Fibroblast of skin of left biceps (primary cell): ENCODE measurements at regions not wholly inside any gene's neighbourhood (a gene's known extent, or its start where the extent isn't known, plus 50 kb on each side); places are given as distances from the start of the nearest gene placed in this dataset.
"Not testable (repeated sequence)": the region's sequence is repeated elsewhere in the genome, so short reads cannot be mapped to it uniquely, and the experiment has no call there.

Experiments used
- DNase-seq, 2 experiments: peaks; one replicate each; pipeline ENCODE4 v3.0.0-alpha.2; 2013; ENCODE audit warnings: low read depth in 2 of 2

DNA sequence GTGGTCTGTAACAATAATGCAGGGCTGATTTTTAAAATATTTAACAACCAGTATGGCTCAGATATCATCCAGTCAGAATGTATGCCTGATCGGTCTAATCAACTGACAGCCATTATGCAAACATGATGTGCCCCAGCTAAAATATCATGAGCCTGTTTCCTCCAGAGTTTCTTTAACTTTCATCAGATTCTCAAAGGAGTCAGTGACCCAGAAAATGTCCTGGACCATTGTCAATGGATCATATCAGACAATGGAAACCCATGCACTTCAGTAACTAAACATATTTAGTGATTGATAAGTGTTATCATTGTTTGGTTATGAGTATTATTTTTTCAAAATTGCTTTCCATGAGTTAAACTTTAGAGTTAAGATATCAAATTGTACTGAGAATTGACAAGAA, 173.5 kb downstream of the LMBRD1 start:
- no peak for DNase-seq

DNA sequence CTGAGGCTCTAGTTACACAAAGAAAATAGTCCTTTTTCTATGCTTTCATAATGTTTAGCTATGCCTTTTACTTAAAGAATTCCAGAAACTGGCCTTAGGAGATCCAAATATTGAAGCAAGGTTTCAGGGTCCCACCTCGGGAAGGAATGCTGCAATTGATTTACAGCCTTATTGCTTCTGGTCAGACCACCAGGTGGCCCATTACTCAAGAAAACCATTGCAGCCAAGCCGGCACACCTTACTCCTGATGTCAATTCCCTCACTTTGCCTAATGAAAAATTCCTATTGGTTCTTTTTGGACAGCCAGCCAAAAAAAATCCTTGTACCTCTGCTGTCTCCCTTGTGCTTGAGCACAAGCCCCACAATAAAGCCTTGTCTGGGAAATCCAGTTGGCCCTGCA, 173.9 kb downstream of the LMBRD1 start:
- DNase-seq: no peak

- DNase-seq: no peak
Measured at GRCh38 chr6:69622230-69622629, 174.6 kb downstream of the LMBRD1 start.

- no peak for DNase-seq
Measured at GRCh38 chr6:69617163-69617562, 179.6 kb downstream of the LMBRD1 start.

GRCh38 chr6:69609836-69610472, 186.9 kb downstream of the LMBRD1 start:
- DNase-seq: no peak

GRCh38 chr6:69601132-69601531, 195.7 kb downstream of the LMBRD1 start:
- DNase-seq: no peak

DNA sequence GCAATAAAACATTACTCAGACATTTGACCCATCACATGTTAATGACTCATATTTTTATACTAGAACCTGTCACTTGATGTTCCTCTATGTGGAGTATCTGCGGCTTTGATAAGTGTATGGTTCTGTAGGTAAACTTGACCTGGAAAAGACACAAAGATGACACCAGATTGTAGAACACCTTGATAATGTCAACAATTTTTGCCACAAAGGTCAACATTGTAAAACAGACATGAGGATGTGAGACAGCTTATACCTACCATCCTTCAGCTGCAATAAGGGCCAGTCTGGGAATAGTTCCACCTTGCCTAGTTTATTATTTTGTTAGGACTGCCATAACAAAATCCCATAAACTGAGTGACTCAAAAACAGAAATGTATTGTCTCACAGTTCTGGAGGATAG, 202.4 kb downstream of the LMBRD1 start:
- DNase-seq: no peak

DNA sequence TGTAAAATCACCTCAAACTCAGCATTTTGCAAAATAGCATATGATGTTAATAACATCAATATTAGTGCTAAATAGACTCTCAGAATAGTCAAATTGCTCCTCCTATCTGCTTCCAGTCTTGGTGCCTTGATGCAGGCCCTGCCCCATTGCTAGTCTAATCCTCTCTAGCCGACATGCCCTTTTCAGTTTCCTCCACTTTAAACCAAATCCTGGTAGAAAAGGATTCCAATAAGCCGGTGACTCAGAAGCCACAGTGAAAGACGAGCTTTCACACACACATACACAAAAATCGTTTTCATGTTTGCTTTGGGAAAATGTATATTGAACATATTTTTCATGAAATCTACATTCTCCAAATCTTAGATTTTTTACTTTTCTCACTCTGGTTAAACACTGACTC, 203.1 kb downstream of the LMBRD1 start:
- DNase-seq: no peak

DNA sequence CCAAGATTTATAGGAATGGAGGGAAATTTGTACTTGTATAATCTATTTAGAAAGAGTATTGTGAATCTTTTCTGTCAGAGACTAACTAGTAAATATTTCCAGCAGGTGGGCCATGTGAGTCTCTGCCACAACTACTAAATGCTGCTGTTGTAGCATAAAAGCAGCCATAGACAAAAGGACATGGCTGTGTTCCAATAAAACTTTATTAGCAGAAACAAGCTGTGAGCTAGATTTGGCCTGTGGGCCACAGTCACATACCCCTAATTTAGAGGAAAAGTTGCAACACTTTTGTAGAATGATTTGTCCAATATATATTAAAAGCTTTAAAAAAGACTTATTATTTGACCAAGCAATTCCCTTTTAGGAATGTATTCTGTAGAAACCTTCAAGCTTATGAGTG, 207.2 kb downstream of the LMBRD1 start:
- DNase-seq: no peak

DNA sequence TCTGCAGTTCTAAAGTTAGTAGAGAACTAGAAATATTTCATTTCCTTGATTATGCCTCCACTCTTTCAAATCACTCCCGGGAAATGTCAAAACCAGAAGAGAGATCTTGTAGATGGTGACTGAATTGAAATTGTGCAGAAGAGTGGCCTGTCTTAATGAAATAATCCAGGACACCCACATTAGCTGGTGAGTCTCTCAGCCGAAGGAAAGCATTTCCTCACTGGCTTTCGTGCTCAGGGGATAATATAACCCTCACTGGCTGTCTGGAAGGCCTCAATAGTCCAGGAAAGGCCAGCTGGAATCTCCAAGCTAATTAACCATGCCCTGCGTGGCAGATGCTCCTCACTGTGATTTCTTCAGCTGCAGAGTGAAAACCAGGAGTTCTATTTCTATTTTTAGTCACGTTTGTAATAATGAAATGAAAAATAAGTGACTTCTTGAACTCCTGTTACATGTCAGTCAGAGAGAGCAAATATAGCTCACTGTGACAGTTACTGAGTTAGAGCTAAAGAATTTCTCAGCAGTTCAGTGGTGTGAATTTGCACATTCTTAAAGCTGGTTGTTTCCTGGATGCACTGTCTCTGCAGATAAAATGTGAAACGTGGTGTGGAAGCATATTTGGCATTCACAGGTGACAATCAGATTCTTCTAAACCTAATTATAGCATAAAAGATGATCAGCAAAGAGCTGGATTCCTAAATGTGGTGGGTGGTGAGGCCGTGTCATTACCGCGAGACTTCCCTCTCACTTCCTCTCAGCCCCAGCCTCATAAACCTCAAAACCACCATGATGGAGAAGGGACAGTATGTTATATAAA, 211.7 kb downstream of the LMBRD1 start:
- DNase-seq: peak in 1 of 2 experiments; percentile 9

DNA sequence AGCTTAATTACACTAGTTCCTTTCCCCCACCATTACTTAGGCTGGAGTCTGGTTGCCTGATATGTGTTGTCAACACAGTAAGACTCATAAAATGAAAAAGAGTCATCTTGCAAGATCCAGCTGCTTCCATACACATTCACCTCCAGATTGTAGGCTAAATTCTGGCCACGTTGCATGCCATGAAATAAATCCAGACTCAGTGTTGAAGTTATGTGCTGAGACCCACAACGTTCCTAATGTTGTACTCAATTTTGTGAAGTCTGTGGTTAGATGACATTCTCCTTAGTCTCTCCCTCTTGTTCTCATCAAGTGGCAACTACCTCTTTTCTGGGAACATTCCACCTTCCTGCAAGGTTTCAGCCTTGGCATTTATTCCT, 212.3 kb downstream of the LMBRD1 start:
- peak; percentile 47 to 64 for DNase-seq

- no peak for DNase-seq
Measured at GRCh38 chr6:69581581-69581980, 215.2 kb downstream of the LMBRD1 start.

DNA sequence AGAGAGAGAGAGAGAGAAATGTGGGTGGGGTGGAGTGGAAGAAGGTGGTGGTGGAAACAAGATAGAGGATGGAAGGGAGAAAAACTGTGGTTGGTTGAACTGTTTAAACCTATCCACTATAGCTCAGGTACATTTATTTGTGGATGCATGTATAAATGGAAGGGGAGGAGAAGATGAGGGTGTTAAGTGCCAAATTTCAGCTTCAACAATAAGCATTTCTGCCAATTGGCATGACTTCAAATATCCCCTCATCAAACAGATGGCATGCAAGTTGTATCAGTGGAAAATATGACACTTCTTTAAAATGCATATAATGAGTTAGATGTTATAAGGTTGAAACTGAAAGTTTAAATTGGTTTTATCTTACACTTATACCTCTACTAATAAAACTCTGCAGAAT, 216.1 kb downstream of the LMBRD1 start:
- no peak for DNase-seq

DNA sequence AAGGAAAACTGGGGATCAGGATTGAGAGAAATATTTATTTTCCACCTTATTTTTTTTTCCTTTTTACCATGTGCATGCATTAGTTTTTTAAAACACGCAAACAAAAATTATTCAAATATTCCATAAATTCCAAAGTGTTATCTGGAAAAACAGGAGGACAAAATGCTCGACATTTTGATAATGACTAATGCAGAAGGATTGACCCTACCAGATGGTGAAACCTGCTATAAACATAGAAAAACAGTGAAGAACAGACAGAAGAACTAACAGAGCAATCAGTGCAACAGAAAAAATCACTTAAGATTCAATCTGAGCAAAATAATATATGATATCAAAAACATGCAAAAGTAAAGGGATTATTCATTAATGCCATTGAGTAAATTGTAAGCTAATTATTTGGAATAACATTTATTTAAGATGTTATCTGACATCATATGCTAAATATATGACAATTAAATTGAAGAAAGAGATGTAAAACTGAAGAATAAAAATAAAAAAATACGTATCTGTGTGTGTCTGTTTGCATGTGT, 218.4 kb downstream of the LMBRD1 start:
- DNase-seq: peak in 1 of 2 experiments; percentile 10

- no peak for DNase-seq
Measured at GRCh38 chr6:69571234-69571633, 225.6 kb downstream of the LMBRD1 start.

DNA sequence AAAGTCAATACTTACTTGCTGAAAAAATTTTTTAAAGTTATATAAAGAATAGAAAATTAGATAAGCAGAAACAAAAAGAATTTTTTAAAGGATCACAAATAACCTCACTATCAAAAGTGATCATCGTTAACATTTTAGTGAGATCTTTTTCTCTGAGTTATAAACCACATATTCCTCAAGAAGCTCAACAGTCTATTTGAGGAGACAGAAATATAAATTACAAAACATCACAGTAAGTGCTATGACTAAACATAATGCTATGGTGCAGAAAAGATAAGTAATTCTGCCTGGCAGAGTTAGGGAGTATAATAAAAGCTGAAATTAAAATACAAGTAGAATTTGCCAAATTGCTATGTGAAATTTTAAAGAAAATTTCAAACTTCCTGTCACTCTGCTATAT, 226.7 kb downstream of the LMBRD1 start:
- DNase-seq: peak in 1 of 2 experiments; percentile 16

DNA sequence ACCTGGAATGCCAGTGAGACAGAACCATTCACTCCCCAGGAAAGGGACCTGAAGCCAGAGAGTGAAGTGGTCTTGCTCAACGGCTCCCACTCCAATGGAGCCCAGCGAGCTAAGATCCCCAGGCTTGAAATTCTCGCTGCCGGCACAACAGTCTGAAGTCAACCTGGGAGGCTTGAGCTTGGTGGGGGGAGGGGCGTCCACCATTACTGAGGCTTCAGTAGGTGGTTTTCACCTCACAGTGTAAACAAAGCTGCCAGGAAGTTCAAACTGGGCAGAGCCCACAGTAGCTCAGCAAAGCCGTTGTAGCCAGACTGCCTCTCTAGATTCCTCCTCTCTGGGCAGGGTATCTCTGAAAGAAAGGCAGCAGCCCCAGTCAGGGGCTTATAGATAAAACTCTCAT, 236.2 kb downstream of the LMBRD1 start:
- DNase-seq: not testable (repeated sequence)

DNA sequence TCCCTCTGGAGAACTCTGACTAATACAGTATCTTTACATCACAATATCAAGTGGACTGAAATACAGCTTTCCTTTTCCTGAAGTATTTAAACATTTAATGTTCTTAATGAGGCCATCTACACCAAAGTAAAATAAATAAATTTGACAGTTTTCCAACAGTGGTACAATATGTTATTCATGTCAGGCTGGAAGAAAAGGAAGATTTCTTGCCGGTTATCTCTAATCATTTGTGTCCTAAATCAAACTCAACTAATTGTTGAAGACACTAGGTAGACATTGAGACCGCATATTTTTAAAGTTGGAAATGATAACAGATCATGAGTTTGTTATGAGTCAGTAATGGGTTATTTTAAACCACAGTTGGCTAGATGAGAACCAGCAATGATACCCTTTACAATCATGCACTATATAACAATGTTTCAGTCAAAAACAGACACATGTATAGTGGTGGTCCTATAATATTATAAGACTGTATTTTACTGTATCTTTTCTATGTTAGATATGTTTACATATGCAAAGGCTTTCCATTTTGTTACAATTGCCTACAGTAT, 241.6 kb downstream of the LMBRD1 start:
- DNase-seq: no peak

GRCh38 chr6:69542494-69542893, 254.3 kb downstream of the LMBRD1 start:
- no peak for DNase-seq

DNA sequence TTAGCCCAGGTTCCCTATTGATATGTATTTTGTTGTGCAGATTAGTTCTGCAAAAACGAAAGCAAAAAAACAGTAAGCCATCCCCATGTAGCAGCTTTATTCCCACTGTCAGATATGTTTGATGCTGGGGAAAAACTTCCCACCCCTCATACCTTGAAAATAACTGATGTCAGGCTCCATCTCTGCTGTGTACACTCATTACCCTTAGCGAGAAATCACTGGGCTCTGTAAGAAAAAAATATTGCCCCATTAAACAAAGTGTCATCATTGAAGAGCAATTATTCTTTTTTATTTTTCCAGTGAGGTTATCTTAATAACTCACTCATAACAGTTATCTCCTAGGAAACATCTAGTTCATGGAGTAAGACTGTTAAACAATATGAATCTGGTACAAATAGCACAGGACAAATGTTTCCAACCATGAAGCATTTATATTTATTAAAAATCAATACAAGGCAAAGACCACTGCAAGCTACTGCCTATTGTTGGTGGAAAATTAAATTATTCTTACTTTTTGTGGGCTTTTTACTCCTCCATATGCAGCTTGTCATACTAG, 268.8 kb downstream of the LMBRD1 start:
- DNase-seq: no peak

DNA sequence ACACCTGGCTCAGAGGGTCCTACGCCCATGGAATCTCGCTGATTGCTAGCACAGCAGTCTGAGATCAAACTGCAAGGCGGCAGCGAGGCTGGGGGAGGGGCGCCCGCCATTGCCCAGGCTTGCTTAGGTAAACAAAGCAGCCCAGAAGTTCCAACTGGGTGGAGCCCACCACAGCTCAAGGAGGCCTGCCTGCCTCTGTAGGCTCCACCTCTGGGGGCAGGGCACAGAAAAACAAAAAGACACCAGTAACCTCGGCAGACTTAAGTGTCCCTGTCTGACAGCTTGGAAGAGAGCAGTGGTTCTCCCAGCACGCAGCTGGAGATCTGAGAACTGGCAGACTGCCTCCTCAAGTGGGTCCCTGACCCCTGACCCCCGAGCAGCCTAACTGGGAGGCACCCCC, 281.3 kb downstream of the LMBRD1 start:
- not testable (repeated sequence) for DNase-seq

DNA sequence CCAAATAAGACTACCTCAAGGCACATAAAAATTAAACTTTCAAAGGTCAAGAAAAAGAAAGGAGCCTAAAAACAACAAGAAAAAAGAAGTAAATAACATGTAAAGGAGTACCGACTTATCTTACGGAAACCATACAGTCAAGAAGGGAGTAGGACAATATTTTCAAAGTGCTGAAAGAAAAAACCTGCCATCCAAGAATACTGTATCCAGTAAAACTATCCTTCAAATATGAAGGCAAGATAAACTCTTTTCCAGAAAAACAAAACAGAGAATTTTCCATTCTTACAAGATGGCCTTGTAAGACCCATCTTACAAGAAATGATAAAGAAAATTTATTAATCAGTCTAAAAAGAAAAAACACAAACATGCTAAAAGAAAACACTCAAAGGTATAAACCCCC, 302.2 kb downstream of the LMBRD1 start:
- no peak for DNase-seq

DNA sequence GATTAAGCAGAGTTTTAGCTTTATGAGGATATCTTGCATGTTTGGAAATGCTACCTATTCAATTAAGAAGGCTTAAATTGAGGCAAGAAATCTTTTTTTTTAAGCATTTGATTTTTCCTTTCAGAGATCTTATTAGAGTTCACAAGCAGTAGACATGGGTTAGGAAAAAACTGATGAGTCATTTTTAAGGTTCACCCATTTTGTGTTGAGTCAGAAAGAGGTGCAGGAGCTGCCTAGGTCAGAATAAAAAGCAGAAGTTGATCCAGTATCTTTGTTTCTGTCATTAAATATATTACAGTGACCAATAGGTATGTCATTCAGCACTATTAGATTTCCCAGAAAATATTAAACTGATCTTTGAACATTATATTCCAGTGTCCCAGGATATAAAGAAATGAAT, 306.8 kb downstream of the LMBRD1 start:
- DNase-seq: no peak
